NCI-H1436 (cell line): ENCODE measurements at regions not wholly inside any gene's neighbourhood (a gene's known extent, or its start where the extent isn't known, plus 50 kb on each side); places are given as distances from the start of the nearest gene placed in this dataset.

ENCODE experiments used
- DNase-seq: peaks from one replicate; lab custom pipeline; 2025; lab: John Stamatoyannopoulos, UW

DNA sequence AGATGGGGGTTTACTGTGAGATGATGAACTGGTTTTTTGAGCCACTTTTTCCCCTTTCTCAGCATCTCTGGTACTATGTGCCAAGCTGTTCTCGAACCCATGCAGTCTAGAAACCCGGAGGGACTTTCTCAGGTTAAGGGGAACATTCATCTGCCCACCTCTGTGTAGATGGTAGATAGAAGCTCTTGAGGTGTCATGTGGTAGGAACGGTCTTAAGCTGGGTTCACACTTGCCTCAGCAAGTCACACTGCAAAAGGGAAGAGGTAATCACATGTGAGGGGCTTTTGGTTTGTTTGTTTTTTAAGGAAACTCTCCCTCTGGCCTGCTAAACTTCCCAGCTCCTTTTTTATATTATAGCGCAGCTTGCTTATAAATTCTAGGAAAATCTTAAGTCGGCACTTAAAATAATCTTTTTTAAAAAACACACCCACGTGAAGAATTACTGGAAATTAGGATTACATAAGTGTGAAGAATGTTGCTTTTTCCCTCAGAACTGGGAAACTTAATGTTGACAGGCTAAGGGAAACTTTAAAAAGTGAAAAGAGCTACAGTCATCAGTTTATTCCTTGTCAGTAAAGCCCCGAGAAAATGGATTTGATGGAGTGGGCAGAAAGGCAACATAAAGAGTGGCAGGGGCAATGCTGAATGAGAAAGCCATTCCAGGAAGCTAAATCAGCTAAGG, 430.3 kb downstream of the ARHGEF28 start:
- DNase-seq: no peak

DNA sequence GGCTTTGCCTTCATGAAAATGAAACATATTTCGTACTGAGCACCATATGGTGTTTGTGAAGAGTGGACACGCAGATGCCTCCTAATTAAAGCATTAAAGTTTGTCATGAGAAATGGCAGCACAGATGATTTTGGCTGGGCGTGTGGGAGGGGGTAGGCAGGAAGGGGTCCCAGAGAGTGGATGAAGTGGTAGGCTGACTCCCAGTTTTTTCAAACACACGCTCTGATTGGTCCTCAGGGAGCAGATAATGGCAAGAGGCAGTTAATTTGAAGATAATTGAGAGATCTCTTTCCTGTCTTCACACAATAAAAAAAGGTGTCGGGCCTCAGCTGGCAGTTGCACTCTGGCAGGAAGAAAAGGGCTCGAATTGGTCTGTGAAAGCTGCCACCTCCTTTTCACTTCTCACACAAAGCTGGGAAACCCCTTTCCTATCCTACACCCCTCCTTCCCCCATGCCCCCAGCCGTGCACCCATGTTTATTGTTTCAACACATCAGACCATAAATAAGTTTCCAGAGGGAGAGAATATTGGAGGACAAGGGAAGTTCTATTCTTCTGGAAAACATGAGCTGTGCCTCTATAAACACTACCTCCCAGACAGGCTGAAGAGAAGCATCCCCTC, 429.6 kb downstream of the ARHGEF28 start:
- peak; percentile 37 for DNase-seq

- no peak for DNase-seq
These were observed 428.8 kb downstream of the ARHGEF28 start for GRCh38 chr5:74054641-74055421.

DNA sequence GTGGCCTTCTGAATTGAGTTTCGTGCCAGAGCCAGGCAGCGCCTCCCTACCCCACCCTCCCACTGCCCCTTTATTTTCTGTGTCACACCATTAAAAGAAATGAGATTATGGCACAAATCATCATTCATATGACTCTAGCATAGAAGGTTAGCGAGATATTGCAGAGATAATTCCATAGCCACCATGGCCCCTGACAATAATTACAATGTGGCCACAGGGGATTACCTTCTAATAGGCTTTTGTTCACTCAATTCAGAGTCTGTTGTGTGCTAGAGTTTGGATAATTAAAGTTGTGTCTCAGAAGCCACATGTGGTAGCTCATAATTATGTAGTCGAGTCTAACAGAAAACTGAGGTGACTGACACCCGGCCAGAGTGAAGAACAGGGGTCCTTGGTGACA, 428.1 kb downstream of the ARHGEF28 start:
- peak; percentile 15 for DNase-seq

DNA sequence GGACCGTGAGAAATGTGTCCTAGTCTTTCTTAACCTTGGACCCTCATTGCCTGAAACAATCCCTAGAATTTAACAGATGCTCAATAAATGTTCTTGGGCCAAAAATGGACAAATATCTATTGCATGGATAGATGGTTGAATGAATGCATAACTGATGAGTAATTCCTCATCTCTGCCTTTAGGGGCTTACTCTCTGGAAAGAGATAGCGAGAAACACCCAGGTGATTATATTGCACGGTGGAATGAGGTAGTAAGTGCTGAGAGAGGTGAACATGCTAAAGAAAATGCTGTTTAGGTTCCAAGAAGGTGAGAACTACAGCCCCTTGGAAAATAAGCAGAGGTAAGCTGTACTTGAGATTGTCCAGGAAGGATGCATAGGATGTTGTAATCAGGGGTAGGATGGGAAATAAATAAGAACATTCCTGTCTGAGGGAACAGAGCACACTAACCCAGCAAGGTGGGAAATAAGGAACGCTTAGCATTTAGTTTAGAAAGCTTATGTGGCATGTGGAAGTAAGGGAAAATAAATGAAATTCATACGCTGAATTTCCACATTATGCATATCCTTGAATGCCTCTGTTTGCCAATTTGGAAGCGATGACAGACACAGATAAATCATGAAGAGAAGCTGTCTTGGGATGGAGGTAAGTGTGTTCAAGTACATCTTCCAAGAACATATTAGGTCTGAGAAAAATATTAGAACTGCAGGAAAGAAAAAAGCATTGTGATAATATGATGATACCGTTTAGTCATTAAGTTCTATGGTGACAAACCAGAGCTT, 426.6 kb downstream of the ARHGEF28 start:
- DNase-seq: no peak

DNA sequence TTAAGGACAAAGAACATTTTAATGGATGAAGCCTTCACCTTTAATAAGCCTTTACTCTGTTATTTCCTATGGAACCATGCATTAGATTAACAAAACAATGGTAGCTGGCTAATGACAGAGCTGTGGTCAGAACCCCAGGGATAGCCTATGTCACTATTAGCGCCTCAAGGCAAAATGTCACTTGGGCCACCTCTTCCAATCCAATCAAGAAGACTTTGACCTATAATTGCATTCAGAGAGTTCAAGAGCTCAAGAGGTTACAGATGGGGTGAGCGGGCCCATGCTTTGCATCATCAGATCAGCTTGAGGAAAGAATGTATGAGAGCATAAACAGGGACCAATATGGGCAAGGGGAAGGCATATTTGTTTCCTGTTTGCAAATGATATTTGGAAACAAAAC, 425.1 kb downstream of the ARHGEF28 start:
- DNase-seq: no peak

- no peak for DNase-seq
These were observed 418.9 kb downstream of the ARHGEF28 start for GRCh38 chr5:74044936-74045335.

DNA sequence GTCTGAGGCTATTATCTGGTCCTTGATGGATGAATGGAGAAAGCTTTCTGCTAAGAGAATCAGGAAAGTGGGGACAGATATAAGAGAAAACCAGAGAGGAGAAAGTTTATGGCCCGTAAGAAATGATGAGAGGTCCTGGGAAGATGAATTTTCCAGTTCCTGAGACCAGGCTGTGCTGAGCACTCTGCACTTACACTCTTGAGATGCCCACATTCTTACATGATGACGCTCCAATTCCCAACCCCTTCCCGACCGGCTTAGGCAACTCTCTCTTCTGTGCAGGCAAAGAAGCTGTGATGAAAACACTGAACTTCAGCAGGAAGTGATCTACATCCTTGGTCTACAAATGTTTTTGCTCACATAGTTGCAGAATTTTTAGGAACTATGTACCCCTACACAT, 417.0 kb downstream of the ARHGEF28 start:
- DNase-seq: no peak

GRCh38 chr5:74042559-74042958, 416.6 kb downstream of the ARHGEF28 start:
- no peak for DNase-seq

- DNase-seq: no peak
These were observed 415.9 kb downstream of the ARHGEF28 start for GRCh38 chr5:74041913-74042312.

- no peak for DNase-seq
These were observed 415.0 kb downstream of the ARHGEF28 start for GRCh38 chr5:74040811-74041491.

GRCh38 chr5:74040065-74040551, 414.1 kb downstream of the ARHGEF28 start:
- no peak for DNase-seq

DNA sequence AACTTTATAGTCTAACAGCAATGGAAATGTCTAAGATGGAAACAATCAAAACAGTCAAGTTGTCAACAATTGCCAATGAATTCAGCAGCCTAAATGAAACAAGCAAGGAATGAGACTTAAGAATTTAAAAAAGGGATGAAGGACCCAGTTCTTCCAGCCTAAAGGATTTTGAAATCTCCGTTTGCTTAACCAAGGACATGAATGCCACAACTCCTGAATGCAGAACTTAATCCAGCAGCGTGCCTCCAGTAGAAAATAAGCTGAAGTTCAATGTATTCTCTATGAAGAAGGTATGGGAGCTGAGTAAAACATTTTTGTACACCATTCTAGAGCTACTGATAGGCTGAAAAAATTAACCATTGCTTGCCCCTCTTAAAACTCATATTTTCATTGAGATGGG, 411.3 kb downstream of the ARHGEF28 start:
- no peak for DNase-seq

DNA sequence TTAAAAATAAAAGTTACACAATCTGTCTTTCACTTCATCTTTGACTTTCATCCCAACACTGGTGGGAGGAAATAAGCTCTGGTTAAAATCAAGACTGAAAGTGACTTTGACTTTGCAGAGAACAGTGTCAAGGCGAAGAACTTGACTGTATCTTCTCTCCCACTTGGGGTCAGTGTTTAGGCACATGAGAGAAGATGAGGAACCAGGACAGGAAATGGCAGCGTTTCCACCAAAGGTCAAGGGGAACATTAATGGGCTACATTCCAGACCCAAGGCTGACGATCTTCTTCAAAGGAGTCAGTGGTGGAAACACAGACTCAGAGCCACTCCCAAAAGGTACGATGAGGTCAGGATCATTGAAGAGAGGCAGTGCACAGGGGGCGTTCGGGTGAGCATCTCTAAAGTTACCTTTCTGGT, 409.5 kb downstream of the ARHGEF28 start:
- no peak for DNase-seq

DNA sequence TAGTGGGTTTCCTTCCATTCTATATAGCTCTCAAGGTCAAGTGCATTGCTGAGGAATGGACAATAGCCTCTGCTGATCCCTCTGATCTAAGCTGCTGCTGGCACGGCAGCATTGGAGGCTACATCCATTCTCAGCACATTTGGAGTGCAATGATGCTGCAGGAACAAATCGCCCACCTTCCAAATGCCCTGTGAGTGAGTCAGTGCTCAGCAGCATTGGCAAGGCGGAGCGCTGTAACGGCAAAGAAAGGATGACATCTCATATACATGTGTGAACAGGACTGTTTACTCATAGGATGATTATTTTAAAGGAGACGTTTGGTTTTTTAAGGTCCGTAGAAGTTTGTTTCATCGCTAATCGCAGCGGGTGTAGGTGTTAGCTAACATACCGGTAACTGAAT, 408.7 kb downstream of the ARHGEF28 start:
- DNase-seq: no peak

- DNase-seq: no peak
These were observed 406.6 kb downstream of the ARHGEF28 start for GRCh38 chr5:74032617-74033016.

DNA sequence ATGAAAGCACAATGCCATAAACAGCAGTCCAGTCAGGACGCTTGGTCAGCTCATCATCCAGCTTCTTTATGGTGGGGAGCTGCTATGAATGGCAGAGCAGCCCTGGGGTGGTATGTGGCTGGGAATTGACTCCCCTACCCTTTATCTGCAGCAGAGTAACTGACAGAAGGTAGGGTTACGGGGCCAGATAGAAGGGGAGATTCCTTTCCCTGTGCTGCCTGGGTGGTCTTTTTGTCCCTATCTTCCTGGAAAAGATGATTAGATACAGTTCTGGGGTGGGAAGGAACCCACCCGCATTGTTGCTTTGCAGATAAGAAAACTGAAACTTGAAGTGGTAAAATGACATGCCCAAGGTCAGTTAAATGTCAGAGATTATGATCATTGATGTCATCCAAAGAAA, 405.5 kb downstream of the ARHGEF28 start:
- DNase-seq: no peak

GRCh38 chr5:74030821-74031220, 404.8 kb downstream of the ARHGEF28 start:
- no peak for DNase-seq

GRCh38 chr5:74030371-74030770, 404.4 kb downstream of the ARHGEF28 start:
- no peak for DNase-seq

DNA sequence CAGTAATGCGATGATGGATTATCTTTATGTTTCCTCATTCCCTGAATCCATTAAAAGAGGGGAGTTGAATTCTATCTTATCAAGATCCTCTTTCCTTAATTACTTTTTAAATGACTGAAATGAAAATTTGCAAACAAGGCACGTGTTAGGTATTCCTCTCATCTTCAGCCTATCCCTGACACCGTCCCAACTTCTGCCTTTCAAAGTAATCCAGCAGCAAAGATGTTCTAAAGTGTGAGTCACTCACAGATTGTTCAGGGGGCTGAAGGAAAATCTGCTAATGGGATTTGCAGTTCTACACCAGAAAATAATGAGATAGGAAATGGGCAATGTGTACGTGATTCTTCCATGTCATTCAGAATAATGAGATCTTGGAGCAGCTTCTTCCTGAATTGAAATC, 403.0 kb downstream of the ARHGEF28 start:
- DNase-seq: no peak

- no peak for DNase-seq
These were observed 402.4 kb downstream of the ARHGEF28 start for GRCh38 chr5:74028406-74028805.
